ENCODE measurements at regions not wholly inside any gene's neighbourhood (a gene's known extent, or its start where the extent isn't known, plus 50 kb on each side); places are given as distances from the start of the nearest gene placed in this dataset.

- TF ChIP-seq CTCF (IDR thresholded peaks at IDR 0.05 in 4 of 5, conservative IDR thresholded peaks at IDR 0.05 in 1 of 5), result no peak
- TF ChIP-seq POLR2A (IDR thresholded peaks at IDR 0.05), result no peak
Measured at GRCh38 chr12:9365296-9365695, 157.1 kb upstream of the PZP start.

Measured in gastrocnemius medialis (tissue), 4 donors.